PC-3 (cell line): ENCODE measurements at regions not wholly inside any gene's neighbourhood (a gene's known extent, or its start where the extent isn't known, plus 50 kb on each side); places are given as distances from the start of the nearest gene placed in this dataset.

Experiments used
- CTCF ChIP-seq: fragments of 300-600 bp; sonication (generic); conservative IDR thresholded peaks from 2 replicates; pipeline ENCODE4 v1.5.1; 2017; ENCODE audit warnings: antibody characterized with exemption, low read depth, mild to moderate bottlenecking, low read length
- EZH2 ChIP-seq: fragments of 300-600 bp; sonication (generic); IDR thresholded peaks from one replicate; pipeline ENCODE4 v1.6.1; 2017; ENCODE audit warnings: antibody characterized with exemption, mild to moderate bottlenecking, low read length; ENCODE audit not compliant: unreplicated experiment
- EZH2phosphoT487 ChIP-seq: fragments of 300-600 bp; sonication (generic); IDR thresholded peaks from 2 replicates; pipeline ENCODE4 v1.6.1; 2018; ENCODE audit warnings: mild to moderate bottlenecking, antibody characterized with exemption, low read length, borderline replicate concordance

- TF ChIP-seq CTCF, result no peak
- TF ChIP-seq EZH2, result no peak
- TF ChIP-seq EZH2phosphoT487, result no peak
Observed at GRCh38 chr13:74927823-74928222, 554.1 kb downstream of the TBC1D4 start.
